Upper lobe of left lung (tissue), 6 donors: ENCODE measurements at regions not wholly inside any gene's neighbourhood (a gene's known extent, or its start where the extent isn't known, plus 50 kb on each side); places are given as distances from the start of the nearest gene placed in this dataset.
A peak's percentile ranks its signal among the peaks of the same experiment; 100 is the strongest.

ENCODE experiments used
- ATAC-seq, 2 donors: fragments of 200-7000 bp; cut with Tn5 transposase; one replicate each; pipeline ENCODE4 v1.9.1; 2022; ENCODE audit warnings: mild to moderate bottlenecking in 2 of 2, moderate library complexity in 2 of 2; ENCODE audit not compliant: low FRiP score in 2 of 2
- DNase-seq, 2 donors: peaks; one replicate each; pipeline ENCODE4 v3.0.0-alpha.2; 2019 to 2020
- H3K27ac ChIP-seq, 4 donors: fragments of 200-600 bp; sonication (generic); one replicate each; pipeline ENCODE4 v1.5.1; 2016 to 2019
- H3K27me3 ChIP-seq, 4 donors: fragments of 200-600 bp; sonication (generic); one replicate each; pipeline ENCODE4 v1.5.1; 2017 to 2019
- H3K36me3 ChIP-seq, 4 donors: fragments of 200-600 bp; sonication (generic); one replicate each; pipeline ENCODE4 v1.5.1; 2016 to 2019
- H3K4me1 ChIP-seq, 4 donors: fragments of 200-600 bp; sonication (generic); one replicate each; pipeline ENCODE4 v1.5.1; 2018 to 2019
- H3K4me3 ChIP-seq, 4 donors: fragments of 200-600 bp; sonication (generic); one replicate each; pipeline ENCODE4 v1.5.1; 2017 to 2019; ENCODE audit warnings: mild to moderate bottlenecking in 2 of 4, moderate library complexity in 1 of 4
- H3K9me3 ChIP-seq, 4 donors: fragments of 200-600 bp; sonication (generic); one replicate each; pipeline ENCODE4 v1.5.1; 2018 to 2019
- EP300 ChIP-seq, 4 donors: sonication (generic); formaldehyde crosslinking; IDR thresholded peaks; one replicate each; pipeline ENCODE4 v1.5.1; 2017; ENCODE audit warnings: antibody characterized with exemption in 4 of 4, control low read depth in 2 of 4
- POLR2A ChIP-seq, 4 donors: fragments of 450-650 bp; IDR thresholded peaks; one replicate each; pipeline ENCODE4 v1.5.1; 2016 to 2017; ENCODE audit warnings: antibody characterized with exemption in 4 of 4, mild to moderate bottlenecking in 2 of 4
- POLR2AphosphoS5 ChIP-seq, 2 donors: sonication (generic); formaldehyde crosslinking; IDR thresholded peaks; one replicate each; pipeline ENCODE4 v1.5.1; 2017; ENCODE audit warnings: antibody characterized with exemption in 2 of 2
- WGBS, 2 donors: methylation state at CpG; one replicate each; pipeline ENCODE4 v1.1.5; 2017 to 2018; 5-methylcytosine and 5-hydroxymethylcytosine counted together
- TF ChIP-seq, protein P1 (sequence below), 6 experiments: fragments of 450-650 bp in 4 of 6; fragments of 200-600 bp in 2 of 6; sonication (generic) in 2 of 6; IDR thresholded peaks; one replicate each; pipeline ENCODE4 v1.5.1; 2016 to 2019; ENCODE audit warnings: antibody characterized with exemption in 6 of 6
- donor health status: DM: no; HTN: no; CAD: no; lungs with moderate emphysema.
- donor health status: DM: no; HTN: yes; CAD: no; lungs with severe emphysema.

DNA sequence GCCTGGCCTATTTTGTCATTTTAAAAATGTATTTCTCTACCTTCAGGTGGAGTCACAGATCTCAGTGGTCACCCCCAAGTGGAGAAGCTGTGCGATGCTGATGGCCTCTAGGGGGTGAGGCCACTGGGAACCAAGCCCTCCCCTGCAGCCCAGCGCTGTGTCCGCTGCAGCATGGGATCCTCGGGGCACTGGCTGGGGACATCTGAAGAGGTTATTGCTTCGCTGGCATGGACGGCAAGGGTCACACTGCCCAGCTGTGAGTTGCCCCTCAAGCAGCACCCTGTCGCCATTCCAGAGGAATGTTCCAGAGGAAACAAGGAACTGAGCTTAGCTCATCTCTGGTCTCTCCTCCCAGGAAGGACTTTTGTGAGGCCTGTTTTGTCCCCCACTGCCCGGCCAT lies 119.6 kb upstream of the S1PR3 start:
- no peaks in the 10 kb centered on the region for H3K9me3 ChIP-seq
- H3K4me3 ChIP-seq = no peak overlapping the region
- WGBS, 2 donors = 76 to 88% methylated on average over 7 of the region's 8 CpGs
- TF ChIP-seq POLR2AphosphoS5 (IDR thresholded peaks at IDR 0.05) (no peak), EP300 (IDR thresholded peaks at IDR 0.05) (no peak), POLR2A (IDR thresholded peaks at IDR 0.05) (no peak)
- TF ChIP-seq, protein P1, sequence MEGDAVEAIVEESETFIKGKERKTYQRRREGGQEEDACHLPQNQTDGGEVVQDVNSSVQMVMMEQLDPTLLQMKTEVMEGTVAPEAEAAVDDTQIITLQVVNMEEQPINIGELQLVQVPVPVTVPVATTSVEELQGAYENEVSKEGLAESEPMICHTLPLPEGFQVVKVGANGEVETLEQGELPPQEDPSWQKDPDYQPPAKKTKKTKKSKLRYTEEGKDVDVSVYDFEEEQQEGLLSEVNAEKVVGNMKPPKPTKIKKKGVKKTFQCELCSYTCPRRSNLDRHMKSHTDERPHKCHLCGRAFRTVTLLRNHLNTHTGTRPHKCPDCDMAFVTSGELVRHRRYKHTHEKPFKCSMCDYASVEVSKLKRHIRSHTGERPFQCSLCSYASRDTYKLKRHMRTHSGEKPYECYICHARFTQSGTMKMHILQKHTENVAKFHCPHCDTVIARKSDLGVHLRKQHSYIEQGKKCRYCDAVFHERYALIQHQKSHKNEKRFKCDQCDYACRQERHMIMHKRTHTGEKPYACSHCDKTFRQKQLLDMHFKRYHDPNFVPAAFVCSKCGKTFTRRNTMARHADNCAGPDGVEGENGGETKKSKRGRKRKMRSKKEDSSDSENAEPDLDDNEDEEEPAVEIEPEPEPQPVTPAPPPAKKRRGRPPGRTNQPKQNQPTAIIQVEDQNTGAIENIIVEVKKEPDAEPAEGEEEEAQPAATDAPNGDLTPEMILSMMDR (IDR thresholded peaks at IDR 0.05) = no peak
- no peaks in the 10 kb centered on the region for H3K36me3 ChIP-seq
- no peak for ATAC-seq
- no peaks in the 10 kb centered on the region for H3K27me3 ChIP-seq
- no peaks in the 10 kb centered on the region for H3K4me1 ChIP-seq
- H3K27ac ChIP-seq = no peak overlapping the region
- peak in 1 of 2 donors; percentile 31 for DNase-seq

DNA sequence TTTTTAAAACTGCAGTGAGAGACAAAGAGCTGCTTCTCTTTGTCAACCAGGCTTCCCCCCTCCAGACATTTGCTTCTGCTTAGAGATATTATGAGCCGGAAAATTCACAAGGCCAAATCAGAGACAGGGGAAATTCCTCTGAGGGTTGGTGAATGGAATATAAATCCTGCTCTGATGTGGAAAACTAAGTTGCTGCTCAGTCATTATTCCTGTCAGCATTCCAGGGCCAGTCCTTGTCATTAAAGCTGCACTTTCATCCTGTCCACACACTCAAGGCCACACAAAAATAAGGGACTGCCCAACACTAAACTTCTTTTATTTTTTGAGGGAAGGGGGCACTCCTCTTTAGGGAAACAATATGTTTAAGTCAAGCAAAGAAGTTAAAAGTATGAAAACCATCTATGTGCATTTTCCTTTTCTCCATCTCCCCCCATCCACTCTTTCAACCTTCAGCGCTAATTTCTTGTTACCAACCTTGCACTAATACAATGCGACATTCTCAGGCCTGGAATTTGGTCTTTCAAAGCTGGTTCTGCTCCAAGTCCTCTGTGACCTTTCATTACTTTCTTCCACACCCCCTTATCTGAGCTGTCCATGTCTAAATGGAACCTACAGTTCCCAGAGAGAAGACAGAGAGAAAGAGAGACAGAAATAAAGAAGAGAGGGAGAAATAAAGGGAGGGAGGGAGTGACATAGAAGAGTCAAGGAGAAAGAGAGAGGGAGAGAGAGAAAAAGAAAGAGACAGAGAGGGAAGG lies 118.9 kb upstream of the S1PR3 start:
- Histone ChIP-seq H3K36me3 (no peaks in the 10 kb centered on the region), H3K27ac (no peak overlapping the region), H3K4me3 (no peak overlapping the region), H3K9me3 (no peaks in the 10 kb centered on the region), H3K27me3 (no peaks in the 10 kb centered on the region), H3K4me1 (no peaks in the 10 kb centered on the region)
- 69 to 73% methylated on average over 3 of the region's 3 CpGs for WGBS, 2 donors
- TF ChIP-seq, protein P1 (IDR thresholded peaks at IDR 0.05) = no peak
- TF ChIP-seq POLR2AphosphoS5 (IDR thresholded peaks at IDR 0.05) (no peak), POLR2A (IDR thresholded peaks at IDR 0.05) (no peak), EP300 (IDR thresholded peaks at IDR 0.05) (no peak)
- ATAC-seq = no peak
- DNase-seq = no peak

DNA sequence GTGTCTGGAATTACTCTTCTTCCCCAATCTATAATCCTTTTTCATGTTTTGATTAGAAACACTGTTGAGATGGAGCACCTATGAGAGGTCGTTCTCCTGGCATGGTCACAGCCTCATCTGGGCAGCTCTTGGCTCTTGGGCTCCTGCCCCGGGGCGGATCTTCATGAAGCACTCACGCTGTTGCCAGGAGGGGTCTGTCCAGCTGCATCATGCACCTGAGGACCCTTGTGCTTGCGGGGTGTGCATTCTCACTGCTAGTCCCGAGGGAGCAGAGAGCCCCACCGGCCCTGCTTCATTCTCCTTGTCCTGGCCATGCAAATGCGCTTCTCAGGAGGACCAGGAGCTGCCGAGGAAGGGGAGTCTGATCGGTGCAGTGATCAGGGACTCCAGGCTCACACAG lies 117.6 kb upstream of the S1PR3 start:
- Histone ChIP-seq H3K36me3 (no peaks in the 10 kb centered on the region), H3K27me3 (no peaks in the 10 kb centered on the region), H3K4me3 (no peak overlapping the region), H3K9me3 (no peaks in the 10 kb centered on the region), H3K4me1 (no peaks in the 10 kb centered on the region), H3K27ac (no peak overlapping the region)
- DNase-seq (peak in 1 of 2 donors; percentile 52), ATAC-seq (no peak)
- WGBS, 2 donors = 70 to 86% methylated on average over 4 to 10 of the region's 10 CpGs
- TF ChIP-seq POLR2A (IDR thresholded peaks at IDR 0.05) = no peak
- TF ChIP-seq EP300 (IDR thresholded peaks at IDR 0.05) = no peak
- TF ChIP-seq POLR2AphosphoS5 (IDR thresholded peaks at IDR 0.05) = no peak
- TF ChIP-seq, protein P1 (IDR thresholded peaks at IDR 0.05) = no peak

DNA sequence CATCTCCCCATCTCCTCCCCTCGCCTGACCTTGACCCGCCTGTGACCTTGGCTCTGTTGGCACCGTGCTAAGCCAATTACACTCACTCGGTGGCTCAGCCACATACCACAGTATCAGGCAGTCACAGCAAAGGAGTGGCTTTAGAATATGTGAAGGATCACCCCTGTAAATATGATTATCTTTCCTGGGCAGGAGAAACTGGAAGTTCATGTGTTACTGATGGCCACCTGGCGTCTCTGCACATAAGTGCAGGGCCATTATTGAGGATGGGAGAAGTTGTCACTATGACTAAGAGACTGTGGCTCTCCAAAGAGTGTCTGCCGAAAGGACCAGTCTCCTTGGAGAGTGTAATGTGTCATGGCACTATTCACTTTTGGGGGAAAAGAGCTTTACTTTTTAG lies 116.9 kb upstream of the S1PR3 start:
- H3K4me1 ChIP-seq = no peaks in the 10 kb centered on the region
- H3K36me3 ChIP-seq = no peaks in the 10 kb centered on the region
- no peak overlapping the region for H3K4me3 ChIP-seq
- TF ChIP-seq, protein P1 (IDR thresholded peaks at IDR 0.05) = peak in 1 of 6 experiments; percentile 13
- no peak for TF ChIP-seq POLR2A (IDR thresholded peaks at IDR 0.05)
- DNase-seq (no peak), ATAC-seq (peak in 1 of 2 donors; percentile 50)
- H3K27me3 ChIP-seq = no peaks in the 10 kb centered on the region
- 47 to 65% methylated on average over 6 of the region's 6 CpGs for WGBS, 2 donors
- no peaks in the 10 kb centered on the region for H3K9me3 ChIP-seq
- no peak overlapping the region for H3K27ac ChIP-seq
